Stromal cell of bone marrow (primary cell): ENCODE measurements at regions not wholly inside any gene's neighbourhood (a gene's known extent, or its start where the extent isn't known, plus 50 kb on each side); places are given as distances from the start of the nearest gene placed in this dataset.
A peak's percentile ranks its signal among the peaks of the same experiment; 100 is the strongest.

Experiments used
- DNase-seq: peaks from one replicate; pipeline ENCODE4 v3.0.0-alpha.2; 2012; ENCODE audit warnings: low read depth

GRCh38 chr5:74424162-74424868 lies 216.2 kb downstream of the ENC1 start:
- peak; percentile 16 for DNase-seq

- no peak for DNase-seq
These were observed 217.1 kb downstream of the ENC1 start for GRCh38 chr5:74423383-74423782.

GRCh38 chr5:74422671-74423070 lies 217.9 kb downstream of the ENC1 start:
- no peak for DNase-seq

GRCh38 chr5:74422030-74422429 lies 218.5 kb downstream of the ENC1 start:
- DNase-seq = no peak

GRCh38 chr5:74421377-74421776 lies 219.2 kb downstream of the ENC1 start:
- DNase-seq = no peak

- no peak for DNase-seq
These were observed 219.6 kb downstream of the ENC1 start for GRCh38 chr5:74420947-74421346.

GRCh38 chr5:74420220-74420619 lies 220.3 kb downstream of the ENC1 start:
- DNase-seq = no peak

- no peak for DNase-seq
These were observed 221.1 kb downstream of the ENC1 start for GRCh38 chr5:74419468-74419867.

GRCh38 chr5:74418709-74419108 lies 221.8 kb downstream of the ENC1 start:
- no peak for DNase-seq

- no peak for DNase-seq
These were observed 222.3 kb downstream of the ENC1 start for GRCh38 chr5:74418261-74418660.

- DNase-seq = no peak
These were observed 224.8 kb downstream of the ENC1 start for GRCh38 chr5:74415695-74416102.

- no peak for DNase-seq
These were observed 226.3 kb downstream of the ENC1 start for GRCh38 chr5:74414228-74414627.

- no peak for DNase-seq
These were observed 227.0 kb downstream of the ENC1 start for GRCh38 chr5:74413403-74414048.

- DNase-seq = no peak
These were observed 228.5 kb downstream of the ENC1 start for GRCh38 chr5:74412066-74412465.

- no peak for DNase-seq
These were observed 230.8 kb downstream of the ENC1 start for GRCh38 chr5:74409712-74410111.

GRCh38 chr5:74409166-74409706 lies 231.3 kb downstream of the ENC1 start:
- no peak for DNase-seq

- no peak for DNase-seq
These were observed 232.1 kb downstream of the ENC1 start for GRCh38 chr5:74408150-74409043.

GRCh38 chr5:74407701-74408100 lies 232.8 kb downstream of the ENC1 start:
- no peak for DNase-seq

GRCh38 chr5:74406844-74407243 lies 233.7 kb downstream of the ENC1 start:
- DNase-seq = no peak

GRCh38 chr5:74405593-74405992 lies 234.9 kb downstream of the ENC1 start:
- no peak for DNase-seq

- DNase-seq = no peak
These were observed 235.7 kb downstream of the ENC1 start for GRCh38 chr5:74404574-74405508.
